Heart right ventricle (tissue), 16 donors: ENCODE measurements at regions not wholly inside any gene's neighbourhood (a gene's known extent, or its start where the extent isn't known, plus 50 kb on each side); places are given as distances from the start of the nearest gene placed in this dataset.

Source experiments
- ATAC-seq, 8 donors: fragments of 200-7000 bp; cut with Tn5 transposase; one replicate each; pipeline ENCODE4 v1.9.1; 2020; ENCODE audit warnings: mild to moderate bottlenecking in 8 of 8, moderate library complexity in 8 of 8, moderate number of reproducible peaks in 1 of 8
- DNase-seq, 2 donors: peaks; one replicate each; pipeline ENCODE4 v3.0.0-alpha.2; 2020
- H3K27ac ChIP-seq, 10 donors: fragments of 200-600 bp; sonication (generic) in 2 of 10; one replicate each; pipeline versions ENCODE4 v1.5.0 to v1.8.0; 2020 to 2022; ENCODE audit warnings: mild to moderate bottlenecking in 3 of 10
- H3K27me3 ChIP-seq, 7 donors: fragments of 200-600 bp; one replicate each; pipeline ENCODE4 v1.8.0; 2021 to 2022; ENCODE audit warnings: mild to moderate bottlenecking in 2 of 7
- H3K36me3 ChIP-seq, 9 donors: fragments of 200-600 bp; sonication (generic) in 1 of 9; one replicate each; pipeline versions ENCODE4 v1.5.0 to v1.8.0; 2020 to 2022; ENCODE audit warnings: mild to moderate bottlenecking in 2 of 9
- H3K4me1 ChIP-seq, 9 donors: fragments of 200-600 bp; sonication (generic) in 1 of 9; one replicate each; pipeline versions ENCODE4 v1.5.0 to v1.8.0; 2020 to 2022; ENCODE audit warnings: mild to moderate bottlenecking in 4 of 9
- H3K4me3 ChIP-seq, 10 donors: fragments of 200-600 bp; sonication (generic) in 2 of 10; one replicate each; pipeline versions ENCODE4 v1.5.0 to v1.8.0; 2020 to 2022; ENCODE audit warnings: mild to moderate bottlenecking in 7 of 10, moderate library complexity in 2 of 10
- H3K9me3 ChIP-seq, 11 donors: fragments of 200-600 bp in 10 of 11; sonication (generic) in 2 of 11; one replicate each; pipeline versions ENCODE4 v1.5.0 to v1.8.0; 2013 to 2022; ENCODE audit warnings: mild to moderate bottlenecking in 2 of 11, control low read depth in 1 of 11, moderate library complexity in 1 of 11
- CTCF ChIP-seq, 9 donors: fragments of 200-600 bp; sonication (generic) in 2 of 9; IDR thresholded peaks; one replicate each; pipeline versions ENCODE4 v1.5.0 to v1.8.0; 2021 to 2022; ENCODE audit warnings: antibody characterized with exemption in 9 of 9, mild to moderate bottlenecking in 5 of 9, moderate library complexity in 1 of 9
- WGBS, 2 donors: extraction: QIAGEN DNeasy Blood & Tissue Kit; methylation state at CpG; one replicate each; pipeline ENCODE4 v1.1.7; 2013; ENCODE audit warnings: inconsistent platforms in 1 of 2; 5-methylcytosine and 5-hydroxymethylcytosine counted together
- intact Hi-C, 10 donors: fragments of 100-400 bp; cut with DNase I; formaldehyde crosslinking; loops; one replicate each; pipeline versions ENCODE4 v1.11.1 to v1.14.2; 2022
- donor health status: Arrhythmogenic right ventricular cardiomyopathy.
- donor health status: ischemic (EF 13 %, LVEDD 7.1; RV severe dilation, severe dysfunction).
- donor health status: healthy with polysubstance abuse.
- donor health status: DM: no; HTN: yes; CAD: no.
- donor health status: DM: no; HTN: no; CAD: no.
- donor health status: ischemic (EF 25% LVEDD 6.9; RV normal size, moderate dysfunction).
- donor health status: ischemic (EF 25% LVEDD 5.7; RV mildly dilated, moderate dysfunction).
- donor health status: healthy.
- donor health status: DM: yes; HTN: yes; CAD: no.
- donor health status: Ischemic cardiomyopathy.
- donor health status: ischemic (EF 35%, LVEDD 5.7; RV mildly dilated, moderate dysfunction).
- donor health status: nonischemic (EF 11% LVEDD 7.7; RV severe dilation, severe dysfunction).
- donor health status: DM: yes; HTN: yes; CAD: no.
- donor health status: PGD.
- donor health status: ischemic (EF 29% LVEDD 5.4; RV normal size, mild dysfunction).
- donor health status: nonischemic (EF 23%, LVEDD 6.1; RV moderate dilation, normal function).

DNA sequence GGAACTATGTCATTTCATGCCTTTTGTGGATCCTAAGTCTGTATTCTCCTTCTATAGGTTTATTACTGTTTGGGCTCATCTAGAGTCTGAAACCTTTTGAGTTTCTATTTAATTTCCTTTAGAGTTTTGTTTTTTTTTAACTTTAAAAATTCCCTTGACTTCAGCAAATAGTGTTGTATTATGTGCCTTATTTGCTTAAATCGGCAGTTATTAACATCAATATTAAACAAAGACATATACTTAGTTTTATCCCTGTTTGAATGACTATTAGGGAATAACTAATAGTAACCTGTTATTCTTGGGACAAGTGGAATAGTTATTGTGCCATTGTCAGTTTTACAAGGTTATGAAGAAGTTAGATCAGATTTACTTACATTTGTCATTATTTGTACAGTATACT lies 112.8 kb upstream of the NUDT6 start:
- no peak for ATAC-seq
- no peaks in the 10 kb centered on the region for H3K27me3 ChIP-seq
- H3K4me3 ChIP-seq = no peak overlapping the region
- DNase-seq = no peak
- intact Hi-C loops = no loop called here
- H3K27ac ChIP-seq = no peak overlapping the region
- H3K4me1 ChIP-seq = no peaks in the 10 kb centered on the region
- no peaks in the 10 kb centered on the region for H3K36me3 ChIP-seq
- TF ChIP-seq CTCF (IDR thresholded peaks at IDR 0.05) = no peak
- no peaks in the 10 kb centered on the region for H3K9me3 ChIP-seq
- WGBS, 2 donors = 96 to 100% methylated on average over 1 of the region's 1 CpG

DNA sequence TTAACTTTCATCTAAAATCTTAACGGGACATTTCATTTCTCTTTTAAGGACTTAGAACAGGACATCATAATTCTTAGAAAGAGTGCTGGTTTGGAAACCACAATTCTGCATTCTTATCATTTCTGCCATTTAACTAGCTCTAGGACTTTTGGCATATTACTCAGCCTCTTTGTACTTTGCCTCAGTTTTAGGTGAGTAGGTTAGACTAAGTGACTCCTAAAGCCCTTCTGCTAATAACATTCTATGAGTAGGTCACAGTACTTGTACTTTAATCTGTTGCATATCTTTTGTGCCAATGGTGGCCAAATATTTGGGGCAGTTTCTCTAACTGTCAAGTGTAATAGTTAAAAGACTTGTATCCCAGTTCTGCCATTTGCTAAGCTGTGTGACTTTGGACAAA lies 115.4 kb upstream of the NUDT6 start:
- TF ChIP-seq CTCF (IDR thresholded peaks at IDR 0.05) = no peak
- peaks cover 0 to 13% (median 8%) of the 10 kb centered on the region in 11 donors for H3K9me3 ChIP-seq
- intact Hi-C loops = no loop called here
- WGBS, 2 donors = 80 to 89% methylated on average over 1 of the region's 1 CpG
- DNase-seq (no peak), ATAC-seq (no peak)
- H3K4me3 ChIP-seq = no peak overlapping the region
- no peaks in the 10 kb centered on the region for H3K27me3 ChIP-seq
- peaks cover 0 to 9% (median 0%) of the 10 kb centered on the region in 9 donors for H3K36me3 ChIP-seq
- H3K4me1 ChIP-seq = no peaks in the 10 kb centered on the region
- no peak overlapping the region for H3K27ac ChIP-seq

DNA sequence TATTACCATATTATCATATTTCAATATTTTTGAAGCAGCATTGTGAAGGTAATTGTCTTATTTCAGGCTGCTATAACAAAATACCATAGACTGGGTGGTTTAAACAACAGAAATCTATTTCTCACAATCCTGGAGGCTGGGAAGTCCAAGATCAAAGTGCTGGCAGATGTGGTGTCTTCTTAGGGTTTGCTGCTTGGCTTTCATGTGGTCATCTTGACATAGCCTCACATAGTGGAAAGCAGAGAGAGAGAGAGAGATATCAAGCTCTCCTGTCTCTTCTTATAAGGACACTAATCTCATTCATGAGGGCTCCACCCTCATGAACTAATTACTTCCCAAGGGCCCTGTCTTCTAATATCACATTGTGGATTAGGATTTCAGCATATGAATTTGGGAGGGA lies 119.7 kb upstream of the NUDT6 start:
- Histone ChIP-seq H3K27me3 (no peaks in the 10 kb centered on the region), H3K9me3 (peaks cover 0 to 32% (median 13%) of the 10 kb centered on the region in 11 donors), H3K4me1 (no peaks in the 10 kb centered on the region), H3K36me3 (peaks cover 0 to 9% (median 0%) of the 10 kb centered on the region in 9 donors), H3K27ac (no peak overlapping the region), H3K4me3 (no peak overlapping the region)
- intact Hi-C loops = no loop called here
- no peak for ATAC-seq
- no peak for DNase-seq
- TF ChIP-seq CTCF (IDR thresholded peaks at IDR 0.05) = no peak

DNA sequence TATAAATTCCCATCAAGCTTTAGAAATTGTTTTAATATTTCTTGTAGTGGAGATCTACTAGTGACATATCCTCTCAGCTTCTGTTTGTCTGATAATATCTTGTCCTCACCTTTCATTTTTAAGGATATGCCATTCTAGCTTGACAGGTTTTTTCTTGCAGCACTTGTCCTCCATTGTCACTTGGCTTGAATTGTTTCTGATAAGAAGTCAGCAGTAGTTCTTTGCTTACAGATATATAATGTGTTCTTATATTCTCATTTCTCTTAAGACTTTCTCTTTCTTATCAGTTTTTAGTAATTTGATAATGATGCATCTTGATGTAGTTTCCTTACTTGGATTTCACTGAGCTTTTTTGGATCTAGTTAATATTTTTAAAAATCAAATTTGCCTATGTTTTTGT lies 120.6 kb upstream of the NUDT6 start:
- Histone ChIP-seq H3K27ac (no peak overlapping the region), H3K36me3 (peaks cover 0 to 9% (median 0%) of the 10 kb centered on the region in 9 donors), H3K9me3 (peaks cover 0 to 41% (median 17%) of the 10 kb centered on the region in 11 donors), H3K27me3 (no peaks in the 10 kb centered on the region), H3K4me1 (no peaks in the 10 kb centered on the region), H3K4me3 (no peak overlapping the region)
- intact Hi-C loops = no loop called here
- ATAC-seq = no peak
- TF ChIP-seq CTCF (IDR thresholded peaks at IDR 0.05) = no peak
- DNase-seq = no peak
